Ishikawa (cell line): ENCODE measurements at regions not wholly inside any gene's neighbourhood (a gene's known extent, or its start where the extent isn't known, plus 50 kb on each side); places are given as distances from the start of the nearest gene placed in this dataset.

Experiments used
- CEBPB ChIP-seq: IDR thresholded peaks from 2 replicates; pipeline ENCODE4 v1.6.1; 2012
- CREB1 ChIP-seq: IDR thresholded peaks from 2 replicates; pipeline ENCODE4 v1.6.1; 2012; ENCODE audit warnings: low read depth
- EGR1 ChIP-seq: IDR thresholded peaks from 2 replicates; pipeline ENCODE4 v1.6.1; 2012
- EP300 ChIP-seq: IDR thresholded peaks from 2 replicates; pipeline ENCODE4 v1.6.1; 2012; ENCODE audit warnings: borderline replicate concordance
- FOXM1 ChIP-seq: IDR thresholded peaks from 2 replicates; pipeline ENCODE4 v1.6.1; 2012; ENCODE audit warnings: low read depth, borderline replicate concordance
- NFIC ChIP-seq: IDR thresholded peaks from 2 replicates; pipeline ENCODE4 v1.6.1; 2012
- RAD21 ChIP-seq: IDR thresholded peaks from 2 replicates; pipeline ENCODE4 v1.6.1; 2012; ENCODE audit warnings: low read depth
- TAF1 ChIP-seq: IDR thresholded peaks from 2 replicates; pipeline ENCODE4 v1.6.1; 2012; ENCODE audit warnings: low read depth, mild to moderate bottlenecking
- TCF12 ChIP-seq: IDR thresholded peaks from 2 replicates; pipeline ENCODE4 v1.6.1; 2012; ENCODE audit warnings: low read depth
- TEAD4 ChIP-seq: IDR thresholded peaks from 2 replicates; pipeline ENCODE4 v1.6.1; 2012
- YY1 ChIP-seq: IDR thresholded peaks from 2 replicates; pipeline ENCODE4 v1.6.1; 2012; ENCODE audit warnings: low read depth
- ZBTB7A ChIP-seq: IDR thresholded peaks from 2 replicates; pipeline ENCODE4 v1.6.1; 2012; ENCODE audit warnings: low read depth
- TF ChIP-seq, protein P1 (sequence below): IDR thresholded peaks from 2 replicates; pipeline ENCODE4 v1.6.1; 2012
- TF ChIP-seq, protein P2 (sequence below): IDR thresholded peaks from 2 replicates; pipeline ENCODE4 v1.6.1; 2012
- TF ChIP-seq, protein P3 (sequence below): IDR thresholded peaks from 2 replicates; pipeline ENCODE4 v1.6.1; 2012; ENCODE audit warnings: low read depth, mild to moderate bottlenecking

DNA sequence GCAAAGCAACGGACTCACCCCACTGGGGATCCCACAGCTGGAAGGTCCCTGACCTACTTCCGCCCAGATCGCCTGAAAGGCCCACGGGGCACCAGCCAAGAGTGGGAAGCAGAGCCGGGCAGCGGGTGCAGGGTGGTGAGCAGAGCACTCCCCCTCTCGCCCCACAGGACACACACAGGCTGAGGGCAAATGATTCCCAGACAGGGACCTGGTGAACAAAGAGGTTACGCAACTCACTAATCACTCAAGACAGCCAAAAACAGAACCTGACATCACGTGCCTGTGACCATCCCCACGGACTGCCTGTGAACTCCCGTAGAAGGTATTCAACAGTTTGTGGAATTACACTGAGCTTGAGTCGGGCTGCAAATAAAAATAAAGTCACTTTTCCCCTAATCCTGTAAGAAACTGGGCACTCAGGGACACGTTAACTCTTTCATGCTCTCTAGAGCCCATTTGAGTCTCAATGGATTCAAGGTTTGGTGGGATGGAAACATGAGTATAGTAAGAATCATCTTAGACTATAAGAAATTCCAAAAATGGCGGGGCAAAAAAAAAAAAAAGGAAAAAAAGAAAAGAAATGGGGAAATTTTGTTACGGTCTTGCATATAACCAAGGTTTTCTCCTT, 396.1 kb downstream of the SOX9 start:
- no peak for TF ChIP-seq EP300
- TF ChIP-seq, protein P1, sequence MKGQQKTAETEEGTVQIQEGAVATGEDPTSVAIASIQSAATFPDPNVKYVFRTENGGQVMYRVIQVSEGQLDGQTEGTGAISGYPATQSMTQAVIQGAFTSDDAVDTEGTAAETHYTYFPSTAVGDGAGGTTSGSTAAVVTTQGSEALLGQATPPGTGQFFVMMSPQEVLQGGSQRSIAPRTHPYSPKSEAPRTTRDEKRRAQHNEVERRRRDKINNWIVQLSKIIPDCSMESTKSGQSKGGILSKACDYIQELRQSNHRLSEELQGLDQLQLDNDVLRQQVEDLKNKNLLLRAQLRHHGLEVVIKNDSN: no peak
- peak; percentile 91 for TF ChIP-seq CEBPB
- TF ChIP-seq TAF1: no peak
- no peak for TF ChIP-seq YY1

DNA sequence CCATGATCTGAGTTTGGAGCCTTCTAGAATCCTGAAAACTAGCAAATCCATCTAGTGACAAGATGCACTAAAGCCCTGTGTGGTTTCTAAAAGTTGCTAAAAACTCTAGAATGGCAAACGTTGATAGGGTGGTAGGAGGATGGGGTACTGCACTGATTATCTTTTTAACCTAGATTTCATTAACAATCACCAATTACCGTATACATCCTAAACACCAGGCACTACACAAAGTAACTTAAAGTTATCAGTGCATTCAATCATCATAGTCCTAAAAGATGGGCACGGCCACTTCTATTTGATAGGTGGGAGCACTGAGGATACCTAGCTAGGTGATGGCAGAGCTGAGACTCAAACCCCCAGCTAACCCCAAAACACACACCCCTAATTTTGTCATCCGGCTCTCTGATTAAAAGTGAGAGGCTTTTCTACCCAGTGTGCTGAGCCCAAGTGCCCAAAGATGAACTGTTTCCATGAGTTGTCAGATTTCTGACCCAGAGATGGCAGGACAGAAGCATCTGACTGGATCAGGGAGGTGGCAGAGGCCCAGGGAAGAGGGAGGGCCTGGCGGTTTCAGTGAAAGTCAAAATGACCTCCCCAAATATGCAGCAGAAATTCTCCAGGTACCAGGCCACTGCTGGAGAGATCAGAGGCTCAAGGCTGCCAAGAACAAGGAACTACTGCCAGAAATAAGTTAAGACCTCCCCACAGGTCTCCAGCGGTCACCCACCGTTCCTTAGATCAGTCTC, 396.8 kb downstream of the SOX9 start:
- TF ChIP-seq RAD21 (no peak), TEAD4 (no peak; the same call in 1 of the 2 replicates), CEBPB (no peak), NFIC (peak; percentile 39)

DNA sequence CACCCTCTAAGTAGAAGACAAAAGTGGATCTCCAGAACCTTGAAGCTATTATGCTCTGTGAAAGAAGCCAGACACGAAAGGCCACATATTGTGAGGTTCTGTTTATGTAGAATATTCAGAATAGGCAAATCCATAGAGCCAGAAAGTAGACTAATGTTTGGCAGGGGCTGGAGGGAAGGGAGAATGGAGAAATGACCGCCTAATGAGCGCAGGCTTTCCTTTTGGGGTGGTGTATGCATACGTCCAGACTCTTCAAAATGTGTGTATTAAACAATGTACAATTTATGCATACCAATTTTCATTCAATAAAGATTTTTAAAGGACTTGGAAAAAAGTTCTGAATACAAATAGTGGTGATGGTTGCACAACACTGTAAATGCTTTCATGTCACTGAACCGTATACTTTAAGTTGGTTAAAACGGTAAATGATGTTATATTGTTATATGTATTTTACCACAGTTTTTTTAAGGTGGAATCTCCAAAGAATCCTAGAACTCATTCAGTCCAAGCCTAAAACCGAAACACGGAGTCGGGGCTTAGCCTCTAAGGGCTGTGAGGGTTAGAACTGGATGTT, 397.4 kb downstream of the SOX9 start:
- TF ChIP-seq TEAD4 (no peak), EP300 (no peak), CEBPB (peak; percentile 77), RAD21 (no peak), TCF12 (no peak), ZBTB7A (no peak)

DNA sequence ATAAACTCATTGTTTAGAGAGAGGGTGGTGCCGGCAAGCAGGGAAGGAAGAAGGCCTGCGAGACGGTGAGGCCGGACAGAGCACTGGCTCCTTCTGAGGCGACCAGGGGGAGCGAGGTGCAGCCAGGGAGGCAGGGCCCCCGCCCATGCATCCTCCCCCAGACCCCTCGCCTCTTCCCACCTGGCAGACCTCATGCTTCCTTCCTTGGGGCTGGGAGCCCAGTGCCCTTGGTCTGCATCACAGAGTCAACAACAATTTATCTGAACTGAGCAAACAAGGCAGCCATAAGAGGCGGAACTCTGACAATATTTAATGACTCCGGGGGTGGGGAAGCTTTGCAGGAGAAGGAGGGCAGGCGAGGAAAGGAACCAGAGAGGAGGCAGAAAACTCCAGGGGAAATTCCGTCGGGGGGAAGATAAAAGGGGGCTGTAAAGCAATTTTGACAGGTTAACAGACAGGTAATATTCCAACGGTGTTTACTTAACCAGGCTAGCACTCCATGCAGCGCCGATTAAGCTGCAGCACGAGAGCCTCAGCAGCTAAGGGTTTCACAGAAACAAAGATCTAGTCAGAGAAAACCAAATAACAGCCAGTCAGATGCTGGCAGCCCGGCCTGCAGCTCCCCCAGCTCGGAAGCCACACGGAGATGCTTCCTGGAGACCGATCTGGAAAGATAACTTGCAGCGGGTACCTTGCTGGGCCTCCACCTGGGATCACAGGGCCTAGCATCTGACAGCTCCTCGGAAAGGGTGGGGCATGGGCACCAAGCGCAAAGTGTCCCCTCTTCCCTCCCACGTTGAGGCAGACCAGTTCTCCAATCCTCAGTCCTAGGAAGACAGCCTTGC, 398.2 kb downstream of the SOX9 start:
- TF ChIP-seq ZBTB7A (no peak), RAD21 (no peak)
- TF ChIP-seq, protein P1: no peak

DNA sequence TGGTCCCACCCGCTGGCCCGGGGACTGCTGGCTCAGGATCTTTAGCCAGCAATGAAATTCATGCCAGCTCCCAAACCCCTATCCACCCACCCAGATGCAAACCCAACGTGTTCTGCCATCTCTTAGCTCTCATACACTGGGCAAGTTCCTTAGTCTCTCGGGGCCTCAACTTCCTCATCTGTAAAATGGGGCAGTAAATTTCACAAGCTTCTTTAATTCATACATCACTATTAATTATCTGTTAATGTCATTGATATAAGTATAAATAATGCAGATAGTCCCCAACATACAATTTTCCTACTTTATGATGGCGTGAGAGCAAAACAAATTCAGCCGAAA, 398.7 kb downstream of the SOX9 start:
- TF ChIP-seq, protein P2, sequence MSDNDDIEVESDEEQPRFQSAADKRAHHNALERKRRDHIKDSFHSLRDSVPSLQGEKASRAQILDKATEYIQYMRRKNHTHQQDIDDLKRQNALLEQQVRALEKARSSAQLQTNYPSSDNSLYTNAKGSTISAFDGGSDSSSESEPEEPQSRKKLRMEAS: no peak
- TF ChIP-seq RAD21: no peak
- TF ChIP-seq ZBTB7A: no peak
- no peak for TF ChIP-seq TAF1
- TF ChIP-seq, protein P3, sequence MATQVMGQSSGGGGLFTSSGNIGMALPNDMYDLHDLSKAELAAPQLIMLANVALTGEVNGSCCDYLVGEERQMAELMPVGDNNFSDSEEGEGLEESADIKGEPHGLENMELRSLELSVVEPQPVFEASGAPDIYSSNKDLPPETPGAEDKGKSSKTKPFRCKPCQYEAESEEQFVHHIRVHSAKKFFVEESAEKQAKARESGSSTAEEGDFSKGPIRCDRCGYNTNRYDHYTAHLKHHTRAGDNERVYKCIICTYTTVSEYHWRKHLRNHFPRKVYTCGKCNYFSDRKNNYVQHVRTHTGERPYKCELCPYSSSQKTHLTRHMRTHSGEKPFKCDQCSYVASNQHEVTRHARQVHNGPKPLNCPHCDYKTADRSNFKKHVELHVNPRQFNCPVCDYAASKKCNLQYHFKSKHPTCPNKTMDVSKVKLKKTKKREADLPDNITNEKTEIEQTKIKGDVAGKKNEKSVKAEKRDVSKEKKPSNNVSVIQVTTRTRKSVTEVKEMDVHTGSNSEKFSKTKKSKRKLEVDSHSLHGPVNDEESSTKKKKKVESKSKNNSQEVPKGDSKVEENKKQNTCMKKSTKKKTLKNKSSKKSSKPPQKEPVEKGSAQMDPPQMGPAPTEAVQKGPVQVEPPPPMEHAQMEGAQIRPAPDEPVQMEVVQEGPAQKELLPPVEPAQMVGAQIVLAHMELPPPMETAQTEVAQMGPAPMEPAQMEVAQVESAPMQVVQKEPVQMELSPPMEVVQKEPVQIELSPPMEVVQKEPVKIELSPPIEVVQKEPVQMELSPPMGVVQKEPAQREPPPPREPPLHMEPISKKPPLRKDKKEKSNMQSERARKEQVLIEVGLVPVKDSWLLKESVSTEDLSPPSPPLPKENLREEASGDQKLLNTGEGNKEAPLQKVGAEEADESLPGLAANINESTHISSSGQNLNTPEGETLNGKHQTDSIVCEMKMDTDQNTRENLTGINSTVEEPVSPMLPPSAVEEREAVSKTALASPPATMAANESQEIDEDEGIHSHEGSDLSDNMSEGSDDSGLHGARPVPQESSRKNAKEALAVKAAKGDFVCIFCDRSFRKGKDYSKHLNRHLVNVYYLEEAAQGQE: no peak
- no peak for TF ChIP-seq FOXM1
- TF ChIP-seq EGR1: no peak
- TF ChIP-seq, protein P1: no peak
- TF ChIP-seq CREB1: no peak
- no peak for TF ChIP-seq EP300
- no peak for TF ChIP-seq YY1
- TF ChIP-seq CEBPB: no peak
- no peak for TF ChIP-seq TCF12
- no peak for TF ChIP-seq TEAD4
- no peak for TF ChIP-seq NFIC

DNA sequence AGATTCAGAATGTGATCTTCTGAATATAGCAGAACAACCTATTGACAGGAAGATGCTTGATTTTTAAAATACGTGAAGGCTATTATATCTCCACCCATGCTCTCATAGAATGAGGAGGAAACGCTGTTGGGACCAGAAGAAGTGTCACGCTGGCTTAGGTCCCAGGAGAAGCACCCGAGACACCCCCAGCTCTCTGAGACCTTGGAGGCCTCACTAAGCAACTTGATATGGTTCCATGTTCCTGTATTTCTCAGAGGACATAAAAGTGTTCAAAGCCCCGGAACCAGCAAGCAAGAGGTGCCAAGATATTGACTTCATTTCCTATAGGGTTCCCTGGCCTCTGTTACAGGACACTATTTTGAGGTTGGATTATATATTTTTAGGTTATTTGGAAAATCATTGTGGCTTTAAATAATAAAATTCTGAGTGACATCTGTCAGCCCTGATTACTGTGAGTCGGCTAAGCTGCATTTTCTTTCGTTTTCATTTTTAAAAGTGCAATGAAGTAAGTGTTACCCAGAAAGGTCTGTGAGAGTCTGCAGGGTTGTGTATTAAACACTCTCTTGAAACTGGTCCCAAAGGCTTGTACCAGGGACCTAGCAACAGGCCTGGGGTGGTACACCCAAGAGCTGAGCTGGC, 400.0 kb downstream of the SOX9 start:
- no peak for TF ChIP-seq ZBTB7A

DNA sequence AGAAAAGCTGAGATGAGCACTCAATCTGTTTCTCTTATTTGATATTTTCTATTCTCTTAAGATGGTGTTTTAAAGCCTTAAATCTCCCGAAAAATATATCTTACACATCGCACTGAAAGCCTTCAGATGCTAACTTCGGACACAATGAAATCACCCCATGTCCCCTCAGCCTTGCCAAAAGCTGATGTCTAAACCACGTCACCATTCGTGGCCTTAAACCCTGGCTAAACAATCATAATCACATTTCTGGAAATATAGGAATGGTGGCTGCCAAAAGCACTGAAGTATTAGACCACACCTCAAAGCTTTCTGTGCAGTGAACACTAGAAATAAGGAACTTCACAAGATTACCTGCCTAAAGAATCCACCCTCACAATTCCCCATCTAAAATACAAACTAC, 402.7 kb downstream of the SOX9 start:
- TF ChIP-seq NFIC: no peak
- TF ChIP-seq EGR1: no peak
- no peak for TF ChIP-seq CREB1
- TF ChIP-seq EP300: no peak
- TF ChIP-seq TCF12: no peak
- no peak for TF ChIP-seq TEAD4
- no peak for TF ChIP-seq YY1
- TF ChIP-seq, protein P2: no peak
- TF ChIP-seq TAF1: no peak
- no peak for TF ChIP-seq ZBTB7A
- TF ChIP-seq, protein P3: no peak
- TF ChIP-seq CEBPB: no peak
- TF ChIP-seq FOXM1: no peak
- TF ChIP-seq, protein P1: no peak
- TF ChIP-seq RAD21: no peak
